ENCODE measurements at regions not wholly inside any gene's neighbourhood (a gene's known extent, or its start where the extent isn't known, plus 50 kb on each side); places are given as distances from the start of the nearest gene placed in this dataset.
"Not testable (repeated sequence)": the region's sequence is repeated elsewhere in the genome, so short reads cannot be mapped to it uniquely, and the experiment has no call there.

GRCh38 chr11:34001557-34002064, 49.9 kb upstream of the CAPRIN1 start:
- no peak for DNase-seq

GRCh38 chr11:33999393-33999792, 52.1 kb upstream of the CAPRIN1 start:
- no peak for DNase-seq

- DNase-seq, result no peak
These were observed 53.8 kb upstream of the CAPRIN1 start for GRCh38 chr11:33997584-33998251.

- DNase-seq, result peak; percentile 79 to 84 (median 82)
These were observed 54.8 kb upstream of the CAPRIN1 start for GRCh38 chr11:33996498-33997454.

- no peak for DNase-seq
These were observed 56.6 kb upstream of the CAPRIN1 start for GRCh38 chr11:33994937-33995336.

GRCh38 chr11:33991136-33991535, 60.4 kb upstream of the CAPRIN1 start:
- DNase-seq, result not testable (repeated sequence)

- not testable (repeated sequence) for DNase-seq
These were observed 61.4 kb upstream of the CAPRIN1 start for GRCh38 chr11:33990131-33990530.

GRCh38 chr11:33989461-33989860, 62.1 kb upstream of the CAPRIN1 start:
- DNase-seq, result no peak

GRCh38 chr11:33988586-33989370, 62.8 kb upstream of the CAPRIN1 start:
- DNase-seq, result no peak

- DNase-seq, result peak; percentile 92 to 95 (median 94)
These were observed 63.5 kb upstream of the CAPRIN1 start for GRCh38 chr11:33987975-33988580.

GRCh38 chr11:33987545-33987944, 64.0 kb upstream of the CAPRIN1 start:
- no peak for DNase-seq

- not testable (repeated sequence) for DNase-seq
These were observed 64.7 kb upstream of the CAPRIN1 start for GRCh38 chr11:33986597-33987501.

- DNase-seq, result peak in 2 of 3 donors; percentile 20 to 35
These were observed 66.7 kb upstream of the CAPRIN1 start for GRCh38 chr11:33984682-33985389.

GRCh38 chr11:33982661-33983060, 68.9 kb upstream of the CAPRIN1 start:
- no peak for DNase-seq

GRCh38 chr11:33980897-33981296, 70.6 kb upstream of the CAPRIN1 start:
- peak in 1 of 3 donors; percentile 23 for DNase-seq

- no peak for DNase-seq
These were observed 73.2 kb upstream of the CAPRIN1 start for GRCh38 chr11:33978376-33978775.

GRCh38 chr11:33977676-33978075, 73.9 kb upstream of the CAPRIN1 start:
- DNase-seq, result no peak

- peak in 1 of 3 donors; percentile 27 for DNase-seq
These were observed 74.9 kb upstream of the CAPRIN1 start for GRCh38 chr11:33976495-33977199.

GRCh38 chr11:33974804-33975203, 76.7 kb upstream of the CAPRIN1 start:
- DNase-seq, result no peak

- not testable (repeated sequence) for DNase-seq
These were observed 79.7 kb upstream of the LMO2 start for GRCh38 chr11:33971530-33971929.

Data from suppressor macrophage treated with lipopolysaccharide for 1 hour (primary cell).